NOMO-1 (cell line): ENCODE measurements at regions not wholly inside any gene's neighbourhood (a gene's known extent, or its start where the extent isn't known, plus 50 kb on each side); places are given as distances from the start of the nearest gene placed in this dataset.
"Not testable (repeated sequence)": the region's sequence is repeated elsewhere in the genome, so short reads cannot be mapped to it uniquely, and the experiment has no call there.

Source experiments
- DNase-seq, 2 experiments: peaks; one replicate each; lab custom pipeline; 2025; ENCODE audit not compliant: unreplicated experiment in 2 of 2; lab: John Stamatoyannopoulos, UW

DNA sequence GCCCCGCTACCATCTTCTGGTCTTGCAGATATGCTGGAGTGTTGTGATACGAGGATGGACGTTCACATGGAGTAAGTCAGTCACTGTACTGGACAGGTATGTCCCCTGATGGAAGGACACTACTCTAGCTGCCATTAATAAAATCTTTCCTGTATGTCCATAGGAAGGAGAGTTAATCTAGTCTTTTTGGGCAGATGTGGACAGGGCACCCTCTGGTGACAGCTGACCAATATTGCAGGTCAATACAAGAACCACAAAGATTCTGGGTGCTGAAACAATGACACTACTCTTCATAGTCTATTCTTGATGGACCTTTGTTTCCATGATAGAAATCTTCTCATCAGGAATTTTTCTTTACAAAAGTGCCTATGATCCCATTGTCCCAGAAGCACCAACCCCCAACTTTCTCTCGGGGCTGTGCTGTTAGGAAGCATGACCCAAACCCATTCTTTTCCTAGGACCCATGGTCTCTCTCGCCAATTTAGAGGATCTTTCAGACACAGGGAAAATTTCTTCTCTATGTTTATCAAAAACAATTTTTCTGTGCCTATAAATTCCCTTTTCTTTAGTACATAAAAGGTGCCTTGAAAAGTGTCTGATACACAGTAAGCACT is 376.9 kb downstream of the DTWD2 start:
- DNase-seq = peak in 1 of 2 experiments; percentile 6

DNA sequence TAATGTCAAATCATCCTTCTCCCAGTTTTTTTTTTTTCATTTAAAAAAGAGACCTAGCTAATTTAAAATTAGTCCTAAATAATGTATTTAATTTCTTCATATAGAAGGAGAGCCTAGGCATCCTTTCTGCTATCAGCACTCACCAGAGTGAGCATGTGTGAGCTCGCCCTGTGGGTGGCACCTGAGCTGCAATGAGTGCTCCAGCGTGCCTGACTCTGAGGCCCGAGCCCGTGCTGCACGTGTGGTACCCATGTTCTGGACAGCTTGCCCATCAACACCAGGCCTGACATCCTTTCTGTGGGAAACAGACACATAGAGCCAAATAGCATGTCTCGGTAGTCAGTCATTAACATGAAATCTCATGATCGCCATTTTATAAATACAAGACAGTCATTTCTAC is 381.4 kb downstream of the DTWD2 start:
- DNase-seq = no peak

DNA sequence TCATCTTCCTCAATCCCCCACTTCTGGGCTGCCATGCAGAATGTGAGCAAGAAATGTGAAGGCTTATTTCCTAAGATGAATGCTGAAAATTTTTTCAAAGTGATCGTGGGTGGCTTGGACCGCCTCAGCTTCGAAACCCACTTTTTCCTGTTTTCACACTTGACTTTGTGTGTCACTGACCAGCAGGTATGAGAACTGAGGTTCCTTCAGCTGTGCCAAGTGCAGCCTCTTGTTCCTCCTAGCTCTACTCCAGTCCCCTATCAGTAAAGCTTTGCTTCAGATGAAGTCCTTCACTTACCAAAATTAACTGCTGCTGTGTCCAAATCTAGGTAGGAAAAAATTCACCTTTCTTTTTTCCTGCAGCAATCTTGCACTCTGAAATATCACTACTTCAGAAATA is 382.6 kb downstream of the DTWD2 start:
- no peak for DNase-seq

DNA sequence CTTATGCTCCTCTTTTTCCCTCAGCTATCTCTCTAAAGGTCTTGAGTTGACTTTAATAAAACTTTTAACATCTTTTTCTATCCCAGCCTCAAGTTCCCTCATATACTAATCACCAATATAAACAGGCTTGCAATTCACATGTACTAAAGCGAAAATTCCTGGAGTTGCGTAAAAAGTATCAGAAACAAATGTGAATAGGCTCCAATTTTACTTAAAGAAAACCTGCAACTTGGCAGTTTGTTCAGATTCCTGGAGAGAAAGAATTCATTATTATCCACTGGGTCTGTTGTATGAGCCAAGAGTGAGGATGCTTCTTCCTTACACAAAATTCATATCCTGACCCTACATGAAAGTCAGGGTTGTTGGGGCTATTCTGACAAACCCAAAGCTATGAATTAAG is 384.2 kb downstream of the DTWD2 start:
- DNase-seq = no peak

DNA sequence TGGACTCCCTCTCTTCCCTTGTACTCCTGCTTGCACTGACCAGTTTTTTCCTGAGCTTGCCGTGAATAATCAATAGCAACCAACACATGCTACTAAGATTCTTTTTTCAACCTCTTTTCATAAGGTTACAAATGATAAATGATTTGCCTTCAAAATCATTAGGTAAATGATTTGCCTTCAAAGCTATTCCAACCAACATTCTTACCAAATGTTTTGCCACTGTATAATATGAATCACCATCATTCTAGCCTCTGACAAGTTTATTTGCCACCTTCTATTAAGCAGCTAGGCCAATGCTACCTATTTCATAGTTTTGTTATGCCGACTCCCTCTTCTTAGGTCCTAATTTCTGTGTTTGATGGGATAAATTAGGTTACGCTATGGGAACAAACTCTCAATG is 385.1 kb downstream of the DTWD2 start:
- DNase-seq = no peak

DNA sequence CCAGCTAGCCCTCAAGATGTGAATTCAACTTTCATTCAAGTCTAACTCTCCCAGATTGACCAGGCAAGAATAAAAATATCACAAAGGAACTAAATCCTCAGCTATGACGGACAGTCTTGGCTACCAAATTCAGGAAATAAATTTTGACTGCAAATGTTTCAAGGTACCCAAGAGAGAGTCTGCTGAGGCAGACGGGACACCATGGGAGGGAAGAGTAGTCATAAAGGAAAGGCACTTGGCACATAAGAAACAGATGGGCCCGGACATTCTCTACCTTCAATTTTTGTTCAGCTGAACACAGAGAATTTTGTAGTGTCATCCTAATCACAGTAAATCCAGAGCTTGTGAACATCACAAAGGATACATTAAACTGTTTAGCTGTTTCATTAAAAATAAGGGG is 390.0 kb downstream of the DTWD2 start:
- DNase-seq = no peak

DNA sequence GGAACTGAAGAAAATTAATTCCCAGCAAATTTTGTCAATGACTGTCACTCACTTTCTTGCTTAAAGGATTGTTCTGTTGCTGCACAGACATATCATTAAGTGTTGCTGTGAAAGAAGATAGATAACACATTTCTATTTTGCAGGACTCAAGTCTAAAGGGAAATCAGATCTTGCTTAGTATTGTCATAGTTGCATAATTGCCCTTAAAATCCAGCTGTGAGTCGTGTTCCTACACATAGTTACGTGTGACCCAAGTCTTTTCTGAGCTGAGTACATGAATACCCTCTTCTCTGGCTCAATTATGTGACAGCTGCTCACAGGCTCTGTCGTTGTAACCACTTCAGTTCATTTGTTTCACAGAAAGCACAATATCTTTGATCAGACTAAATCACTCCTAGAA is 390.8 kb downstream of the DTWD2 start:
- DNase-seq = no peak

DNA sequence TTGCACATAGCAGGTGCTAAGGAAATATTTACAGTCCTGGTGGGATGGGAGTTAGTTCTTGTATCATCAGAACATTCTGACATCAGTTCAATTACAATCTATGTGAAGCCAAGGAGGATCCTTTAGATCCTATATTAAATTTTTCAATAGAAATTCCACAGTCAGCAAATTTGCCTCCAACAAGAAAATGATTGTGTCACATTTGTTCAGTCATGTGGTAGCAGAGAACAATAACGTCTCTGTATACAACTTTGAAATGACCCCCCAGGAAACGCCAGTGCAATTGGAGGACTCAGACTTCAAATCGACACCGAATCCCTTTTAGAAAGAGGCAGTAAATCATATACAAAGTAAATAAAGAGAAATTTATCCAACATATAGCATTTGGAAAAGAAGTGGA is 392.1 kb downstream of the DTWD2 start:
- DNase-seq = no peak

DNA sequence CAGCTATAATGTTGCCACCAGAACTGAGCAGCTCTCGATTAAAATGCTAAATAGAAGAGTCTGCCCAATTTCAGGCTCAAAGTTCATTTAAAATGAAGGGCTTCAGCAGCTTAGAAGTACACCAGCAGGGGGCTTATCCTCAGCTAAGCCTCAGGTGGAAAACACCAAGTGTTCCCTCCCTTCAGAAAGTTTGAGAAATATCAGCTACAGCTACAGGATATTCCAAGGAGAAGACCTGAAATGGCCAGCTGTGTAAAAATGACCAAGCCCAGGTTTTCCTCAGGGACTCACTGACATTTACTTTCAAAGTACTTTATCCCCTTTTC is 395.4 kb downstream of the DTWD2 start:
- DNase-seq = no peak

DNA sequence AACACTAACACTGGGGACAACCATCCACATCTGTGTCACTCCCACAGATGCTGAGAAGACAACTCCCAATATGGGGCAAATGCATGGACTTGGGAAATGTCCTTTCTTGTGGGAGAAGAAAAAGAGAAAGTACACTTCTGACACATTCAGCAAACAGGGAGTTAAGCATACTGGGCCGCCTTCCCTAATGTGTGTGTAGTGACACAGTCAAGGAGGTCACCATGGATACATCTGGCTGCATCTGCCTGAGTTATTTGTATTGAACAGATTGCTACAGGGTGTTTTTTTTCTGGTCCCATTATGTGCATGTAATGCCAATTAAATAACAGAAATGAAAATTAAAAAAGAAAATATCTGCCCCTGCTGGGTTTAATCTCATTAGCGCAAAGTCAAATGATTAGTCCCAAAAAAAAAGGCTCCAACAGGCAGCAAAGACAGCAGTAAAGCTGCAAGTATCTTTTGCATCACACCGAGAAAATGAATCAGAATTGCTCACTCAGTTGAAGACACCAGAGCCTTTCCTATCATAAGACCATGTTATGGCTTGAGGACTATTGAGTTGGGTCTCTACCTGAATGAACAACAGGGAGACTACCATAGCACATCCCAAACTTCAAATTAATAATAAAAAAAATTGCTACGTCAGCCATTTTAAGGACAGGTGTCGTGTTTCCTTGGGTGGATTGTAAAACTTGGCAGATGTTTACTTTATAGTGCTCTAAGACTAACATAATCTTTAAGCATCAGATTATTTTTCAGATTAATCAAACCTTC is 395.9 kb downstream of the DTWD2 start:
- no peak for DNase-seq

DNA sequence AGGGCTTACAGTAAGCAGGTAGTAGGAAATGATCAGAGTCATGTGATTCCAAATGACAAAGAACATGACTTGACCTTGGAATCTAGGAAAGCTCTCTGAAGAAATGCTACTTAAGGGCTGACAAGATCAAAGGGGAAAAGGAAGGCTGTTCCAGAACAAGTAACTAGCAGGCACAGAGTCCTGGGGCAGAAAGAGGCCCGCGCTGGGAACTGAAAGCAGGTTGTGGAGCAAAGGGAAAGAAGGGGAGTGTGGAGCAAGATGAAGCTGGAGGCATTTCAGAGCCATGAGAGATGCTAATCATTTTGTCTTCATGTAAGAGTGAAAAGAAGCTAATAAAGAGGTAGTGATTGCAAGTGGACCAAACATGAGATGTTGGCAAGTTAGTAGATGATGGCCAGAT is 397.5 kb downstream of the DTWD2 start:
- DNase-seq = no peak

DNA sequence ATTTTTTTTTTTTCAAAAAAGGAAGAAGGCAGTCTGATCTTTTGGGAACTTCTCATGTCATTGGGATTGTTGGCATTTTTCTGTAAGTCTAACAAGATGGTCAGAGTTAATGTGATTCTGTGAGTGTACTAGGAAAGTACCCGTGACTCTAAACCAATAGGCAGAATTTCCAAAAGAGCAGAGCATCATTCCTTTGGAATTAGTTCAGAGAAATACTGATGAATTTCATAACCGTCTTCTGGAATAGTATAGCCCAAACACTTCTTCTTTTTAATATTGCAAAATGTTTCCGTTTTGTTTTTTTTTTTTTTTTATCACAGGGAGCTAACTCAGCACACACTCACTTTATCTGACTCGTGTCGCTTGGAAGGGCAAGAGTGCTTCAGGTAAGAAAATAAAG is 407.4 kb downstream of the DTWD2 start:
- DNase-seq = peak; percentile 1 to 40

DNA sequence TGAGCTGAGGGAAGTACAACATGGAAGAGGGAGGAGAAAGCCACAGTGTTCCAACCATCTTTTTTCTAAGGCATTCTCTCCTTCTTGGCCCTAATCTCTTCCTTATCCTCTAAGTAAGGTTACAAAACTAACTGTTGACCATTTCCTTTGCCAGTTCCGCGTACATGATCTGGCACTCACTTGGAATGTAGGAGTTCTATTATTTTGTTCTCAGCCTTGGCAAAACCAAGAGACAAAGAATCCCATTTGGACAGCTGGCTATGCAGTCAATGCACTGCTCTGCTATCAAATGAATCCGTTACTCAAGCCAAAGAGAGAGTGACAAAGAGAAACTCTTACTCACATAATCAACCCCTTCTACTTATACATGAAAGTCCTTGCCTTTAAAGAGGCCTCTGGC is 410.3 kb downstream of the DTWD2 start:
- no peak for DNase-seq

DNA sequence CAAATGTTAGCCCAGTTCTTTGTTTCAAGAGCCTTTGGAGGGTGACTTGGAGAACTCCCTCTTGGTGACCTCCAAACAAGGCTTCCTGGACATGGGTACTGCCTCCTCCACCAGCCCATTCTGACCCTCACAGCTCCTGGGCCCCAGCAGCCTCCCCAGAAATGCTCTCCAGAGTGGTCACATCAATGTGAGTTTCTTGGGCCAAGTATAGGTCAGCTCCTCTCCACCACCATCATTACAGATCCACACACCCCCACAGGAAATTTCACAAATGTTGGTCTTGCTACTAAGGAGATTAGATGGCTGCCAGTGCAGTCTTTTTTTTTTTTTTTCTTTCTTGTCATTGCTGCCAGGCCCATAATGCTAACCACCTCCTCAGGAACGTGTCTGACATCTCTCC is 410.7 kb downstream of the DTWD2 start:
- DNase-seq = no peak

DNA sequence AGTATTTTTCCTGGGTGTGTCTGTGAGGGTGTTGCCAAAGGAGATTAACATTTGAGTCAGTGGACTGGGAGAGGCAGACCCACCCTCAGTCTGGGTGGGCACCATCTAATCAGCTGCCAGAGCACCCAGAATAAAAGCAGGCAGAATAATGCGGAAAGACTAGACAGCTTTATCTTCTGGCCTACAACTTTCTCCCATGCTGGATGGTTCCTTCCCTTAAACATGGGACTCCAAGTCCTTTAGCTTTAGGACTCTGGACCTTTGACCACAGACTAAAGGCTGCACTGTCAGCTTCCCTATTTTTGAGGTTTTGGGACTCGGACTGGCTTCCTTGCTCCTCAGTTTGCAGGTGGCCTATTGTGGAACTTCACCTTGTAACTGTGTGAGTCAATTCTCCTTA is 418.1 kb downstream of the DTWD2 start:
- DNase-seq = not testable (repeated sequence)

DNA sequence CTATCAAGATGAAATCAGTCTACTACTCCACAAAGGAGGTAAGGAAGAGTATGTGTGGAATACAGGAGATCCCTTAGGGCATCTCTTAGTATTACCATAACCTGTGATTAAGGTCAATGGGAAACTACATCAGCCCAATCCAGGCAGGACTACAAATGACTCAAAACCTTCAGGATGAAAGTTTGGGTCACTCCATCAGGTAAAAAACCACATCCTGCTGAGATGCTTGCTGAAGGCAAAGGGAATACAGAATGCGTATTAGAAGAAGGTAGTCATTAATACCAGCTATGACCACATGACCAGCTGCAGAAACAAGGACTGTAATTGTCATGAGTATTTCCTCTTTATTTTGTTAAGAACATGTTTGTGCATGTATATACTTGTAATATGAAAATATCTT is 418.8 kb downstream of the DTWD2 start:
- not testable (repeated sequence) for DNase-seq

DNA sequence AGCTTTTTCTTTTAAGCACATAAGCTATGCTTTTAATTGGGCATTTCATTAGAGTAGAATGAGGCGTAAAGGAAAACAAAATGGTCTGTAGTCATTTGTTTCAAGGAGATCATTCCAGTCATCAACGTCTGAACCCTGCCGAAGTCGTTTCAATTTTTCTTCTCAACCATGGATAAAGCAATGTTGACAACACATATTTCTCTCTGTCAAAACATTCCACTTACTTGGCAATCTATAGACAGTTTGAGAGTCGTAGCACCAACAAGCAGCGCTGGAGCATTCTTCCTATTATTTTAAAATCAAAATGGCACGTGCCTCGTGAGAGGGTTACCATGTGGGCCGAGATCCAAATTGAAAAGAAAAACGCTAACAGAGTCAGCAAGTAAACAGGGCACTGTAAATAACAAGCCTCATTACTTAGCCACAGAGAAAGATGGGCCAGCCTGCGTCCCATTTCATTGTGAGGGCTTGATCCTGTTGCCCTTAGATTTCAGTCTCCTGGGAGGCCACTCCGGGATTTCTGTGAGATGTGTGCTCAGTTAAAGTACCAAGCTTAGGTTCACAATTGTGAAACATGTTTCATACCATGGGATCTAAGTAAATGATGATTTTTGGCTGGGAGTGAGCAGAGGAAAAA is 422.9 kb downstream of the DTWD2 start:
- DNase-seq = no peak

DNA sequence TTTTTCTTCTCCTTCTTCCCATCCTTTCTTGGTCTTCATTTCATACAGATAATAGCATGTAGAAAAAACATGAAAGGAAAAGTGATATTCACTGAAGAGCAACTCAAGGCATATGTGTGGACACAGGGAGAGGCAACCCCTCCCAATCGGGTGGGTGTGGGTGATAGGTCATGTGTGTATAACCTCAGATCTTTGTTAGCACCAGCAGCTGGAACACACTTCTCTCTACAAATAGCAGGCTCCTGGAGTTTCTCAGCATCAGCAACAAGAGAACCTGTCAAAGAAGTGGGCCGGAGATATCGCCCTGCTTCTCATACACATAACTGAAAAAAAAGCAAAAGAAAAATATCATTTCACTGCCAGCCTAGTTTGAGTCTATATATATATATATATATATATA is 426.4 kb downstream of the DTWD2 start:
- no peak for DNase-seq

DNA sequence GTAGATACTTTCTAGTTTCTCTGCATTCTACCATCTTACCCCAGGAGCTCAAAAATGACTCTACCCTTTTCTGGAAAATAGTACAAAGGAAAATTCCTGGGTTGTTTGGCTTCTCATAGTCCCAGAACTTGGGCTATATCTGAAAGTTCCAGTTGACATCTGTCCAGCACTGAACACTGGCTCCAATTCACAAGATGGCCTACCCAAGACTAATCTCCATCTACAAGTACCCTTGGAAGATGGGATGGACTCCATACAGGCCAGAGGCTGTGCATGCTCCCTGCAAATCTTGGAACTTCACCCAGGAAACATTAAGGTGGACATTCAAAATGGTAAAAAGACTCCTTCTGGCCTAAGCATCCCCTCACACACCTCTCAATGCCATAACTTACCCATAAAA is 427.1 kb downstream of the DTWD2 start:
- no peak for DNase-seq

DNA sequence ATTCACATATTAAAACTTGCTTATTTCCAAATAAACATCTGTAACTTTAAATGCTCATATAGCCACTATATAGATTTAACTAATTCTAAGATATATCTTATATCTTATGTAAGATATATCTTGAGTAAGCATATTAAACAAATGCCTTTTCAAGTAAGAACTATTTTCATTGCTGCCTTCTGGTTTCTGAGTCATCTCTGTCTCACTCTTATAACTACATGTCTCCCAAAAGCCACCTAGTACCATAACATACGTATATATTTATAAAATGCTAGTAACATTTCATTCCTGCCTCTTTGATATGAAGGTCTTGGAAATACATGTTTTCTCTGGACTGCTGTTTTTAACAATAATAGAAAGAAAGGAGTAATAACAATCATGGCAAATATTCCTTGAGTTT is 429.5 kb downstream of the DTWD2 start:
- DNase-seq = no peak

DNA sequence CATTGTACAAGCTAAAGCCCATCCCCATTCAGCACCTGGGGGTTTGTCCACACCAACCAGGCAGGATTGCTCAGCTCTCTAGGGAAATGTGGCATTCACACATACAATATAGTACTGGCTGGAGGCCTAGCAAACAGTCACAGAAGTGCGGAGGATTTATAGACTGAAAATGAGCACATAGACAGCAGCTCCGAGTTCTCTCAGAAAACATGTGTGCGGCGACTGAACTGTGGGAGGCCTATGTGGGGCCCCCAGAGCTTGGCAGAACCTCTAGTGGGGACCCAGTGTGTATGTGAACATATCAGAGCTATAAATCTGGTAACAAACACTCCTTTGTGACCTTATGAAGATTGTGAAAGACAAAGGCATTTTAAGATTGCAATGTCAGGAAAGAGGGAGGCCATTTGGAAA is 431.1 kb downstream of the DTWD2 start:
- DNase-seq = no peak

DNA sequence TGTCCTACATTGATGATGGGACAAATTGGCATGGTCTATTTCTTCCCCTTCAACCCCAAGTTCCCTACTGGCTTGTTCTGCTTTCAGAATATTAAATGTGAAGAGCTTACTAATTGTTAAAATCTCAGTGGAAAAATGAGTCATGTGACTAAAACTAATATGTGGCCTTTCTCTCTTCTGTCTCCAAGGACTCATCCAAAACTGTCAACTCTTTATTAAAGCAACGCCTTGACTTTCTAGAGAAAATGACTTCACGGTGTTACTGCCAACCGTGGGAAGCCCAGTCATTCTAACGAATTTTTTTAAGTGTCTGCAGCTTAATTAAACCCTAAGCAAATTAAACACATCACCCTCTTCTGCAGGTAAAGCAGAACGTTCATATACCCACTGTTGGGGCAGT is 431.6 kb downstream of the DTWD2 start:
- DNase-seq = no peak
